ENCODE measurements at regions not wholly inside any gene's neighbourhood (a gene's known extent, or its start where the extent isn't known, plus 50 kb on each side); places are given as distances from the start of the nearest gene placed in this dataset.

DNA sequence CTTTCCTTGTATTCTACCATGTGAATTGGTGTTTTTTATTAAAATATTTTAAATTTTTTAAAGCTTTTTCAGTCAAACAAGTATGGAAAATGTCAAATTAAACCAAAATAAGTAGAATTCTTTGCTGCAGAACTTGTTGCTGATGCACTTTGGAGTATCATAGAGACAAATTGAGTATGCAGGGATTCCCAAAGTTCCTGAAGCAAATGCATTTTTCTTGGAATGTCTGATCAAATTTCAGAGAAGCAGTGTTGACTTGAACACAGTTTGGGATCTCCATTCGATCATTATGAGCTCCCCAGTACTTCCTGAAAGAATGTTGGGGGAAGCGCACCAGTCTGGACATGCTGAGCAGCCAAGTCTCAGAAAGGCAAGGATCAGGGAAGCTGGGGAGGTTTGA is 517.8 kb upstream of the CFAP20DC start:
- no peak overlapping the region for H3K4me3 ChIP-seq
- no peak for TF ChIP-seq POLR2A (IDR thresholded peaks at IDR 0.05)
- TF ChIP-seq, protein P1, sequence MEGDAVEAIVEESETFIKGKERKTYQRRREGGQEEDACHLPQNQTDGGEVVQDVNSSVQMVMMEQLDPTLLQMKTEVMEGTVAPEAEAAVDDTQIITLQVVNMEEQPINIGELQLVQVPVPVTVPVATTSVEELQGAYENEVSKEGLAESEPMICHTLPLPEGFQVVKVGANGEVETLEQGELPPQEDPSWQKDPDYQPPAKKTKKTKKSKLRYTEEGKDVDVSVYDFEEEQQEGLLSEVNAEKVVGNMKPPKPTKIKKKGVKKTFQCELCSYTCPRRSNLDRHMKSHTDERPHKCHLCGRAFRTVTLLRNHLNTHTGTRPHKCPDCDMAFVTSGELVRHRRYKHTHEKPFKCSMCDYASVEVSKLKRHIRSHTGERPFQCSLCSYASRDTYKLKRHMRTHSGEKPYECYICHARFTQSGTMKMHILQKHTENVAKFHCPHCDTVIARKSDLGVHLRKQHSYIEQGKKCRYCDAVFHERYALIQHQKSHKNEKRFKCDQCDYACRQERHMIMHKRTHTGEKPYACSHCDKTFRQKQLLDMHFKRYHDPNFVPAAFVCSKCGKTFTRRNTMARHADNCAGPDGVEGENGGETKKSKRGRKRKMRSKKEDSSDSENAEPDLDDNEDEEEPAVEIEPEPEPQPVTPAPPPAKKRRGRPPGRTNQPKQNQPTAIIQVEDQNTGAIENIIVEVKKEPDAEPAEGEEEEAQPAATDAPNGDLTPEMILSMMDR (IDR thresholded peaks at IDR 0.05): no peak
- WGBS, 4 donors: 81 to 89% (median 83%) methylated on average over 2 of the region's 2 CpGs
- no peaks in the 10 kb centered on the region for H3K9me3 ChIP-seq
- H3K27me3 ChIP-seq: no peaks in the 10 kb centered on the region
- no peak for ATAC-seq
- intact Hi-C loops (cut with DNase I): no loop called here
- H3K4me1 ChIP-seq: no peaks in the 10 kb centered on the region
- DNase-seq: no peak
- H3K27ac ChIP-seq: no peak overlapping the region
- no peaks in the 10 kb centered on the region for H3K36me3 ChIP-seq

DNA sequence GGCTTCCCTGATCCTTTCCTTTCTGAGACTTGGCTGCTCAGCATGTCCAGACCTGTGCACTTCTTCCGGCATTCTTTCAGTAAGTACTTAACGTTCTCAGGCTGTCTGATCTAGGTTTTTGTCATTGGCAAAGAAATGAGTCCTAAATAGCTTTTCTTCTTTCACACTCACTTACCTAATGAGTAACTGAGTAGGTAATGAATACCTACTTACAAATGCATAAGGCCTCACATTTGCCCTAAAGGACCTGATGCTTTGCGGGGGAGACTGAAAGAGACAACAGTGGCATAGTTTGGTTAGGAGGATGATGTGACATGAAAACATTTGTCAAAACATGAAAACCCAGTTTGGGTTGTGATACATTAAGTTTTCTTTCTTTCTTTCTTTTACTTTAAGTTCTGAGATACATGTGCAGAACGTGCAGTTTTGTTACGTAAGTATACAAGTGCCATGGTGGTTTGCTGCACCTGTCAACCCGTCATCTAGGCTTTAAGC is 516.7 kb upstream of the CFAP20DC start:
- Histone ChIP-seq H3K4me1 (no peaks in the 10 kb centered on the region), H3K9me3 (no peaks in the 10 kb centered on the region), H3K36me3 (no peaks in the 10 kb centered on the region), H3K4me3 (no peak overlapping the region), H3K27ac (no peak overlapping the region), H3K27me3 (no peaks in the 10 kb centered on the region)
- intact Hi-C loops (cut with DNase I): no loop called here
- WGBS, 4 donors: 83 to 91% (median 88%) methylated on average over 6 of the region's 6 CpGs
- ATAC-seq (no peak), DNase-seq (no peak)
- TF ChIP-seq, protein P1 (IDR thresholded peaks at IDR 0.05): no peak
- TF ChIP-seq POLR2A (IDR thresholded peaks at IDR 0.05): no peak

DNA sequence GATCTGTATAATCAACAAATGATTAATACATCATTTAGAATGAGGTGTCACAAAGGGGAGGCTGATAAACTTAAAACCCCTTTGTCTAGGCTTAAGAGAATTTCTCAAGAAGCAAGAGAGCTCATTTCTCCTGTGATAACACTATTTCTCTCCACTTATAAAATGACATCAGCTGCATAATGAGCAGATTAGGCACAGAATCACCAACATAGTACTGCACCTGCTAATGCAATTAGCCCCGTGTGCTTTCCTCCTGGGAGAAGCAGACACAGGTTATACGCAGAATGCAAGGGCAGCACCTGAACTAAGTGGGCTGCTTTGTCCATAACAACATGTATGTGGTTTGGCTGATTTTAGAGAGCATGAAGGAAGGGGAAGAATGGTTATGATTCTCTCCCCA is 515.3 kb upstream of the CFAP20DC start:
- TF ChIP-seq, protein P1 (IDR thresholded peaks at IDR 0.05): no peak
- TF ChIP-seq POLR2A (IDR thresholded peaks at IDR 0.05): no peak
- no peaks in the 10 kb centered on the region for H3K4me1 ChIP-seq
- no peaks in the 10 kb centered on the region for H3K36me3 ChIP-seq
- intact Hi-C loops (cut with DNase I): no loop called here
- no peak for ATAC-seq
- no peak overlapping the region for H3K4me3 ChIP-seq
- H3K27me3 ChIP-seq: no peaks in the 10 kb centered on the region
- 64 to 75% (median 71%) methylated on average over 2 of the region's 2 CpGs for WGBS, 4 donors
- H3K27ac ChIP-seq: no peak overlapping the region
- DNase-seq: no peak
- H3K9me3 ChIP-seq: no peaks in the 10 kb centered on the region

DNA sequence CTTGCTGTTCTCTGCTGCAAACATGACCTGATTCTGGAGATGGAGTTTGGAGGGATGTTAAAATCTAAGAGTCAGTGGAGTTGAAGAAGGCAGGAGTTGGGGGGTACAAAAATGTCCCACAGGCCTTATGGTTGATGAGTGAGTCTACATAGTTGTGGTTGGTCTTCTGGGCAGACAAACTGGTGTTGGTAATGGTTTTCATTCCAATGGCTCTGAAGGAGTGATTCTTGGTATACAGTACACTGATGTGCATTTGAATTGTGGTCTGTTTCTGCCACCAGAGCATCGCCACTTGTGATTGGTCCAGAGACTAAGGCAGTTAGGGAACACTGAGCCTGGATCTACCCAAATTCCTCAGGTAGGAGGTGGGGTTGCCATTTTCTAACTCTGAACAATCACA is 514.1 kb upstream of the CFAP20DC start:
- ATAC-seq (no peak), DNase-seq (no peak)
- Histone ChIP-seq H3K4me1 (no peaks in the 10 kb centered on the region), H3K27ac (no peak overlapping the region), H3K27me3 (no peaks in the 10 kb centered on the region), H3K9me3 (no peaks in the 10 kb centered on the region), H3K36me3 (no peaks in the 10 kb centered on the region), H3K4me3 (no peak overlapping the region)
- no peak for TF ChIP-seq POLR2A (IDR thresholded peaks at IDR 0.05)
- TF ChIP-seq, protein P1 (IDR thresholded peaks at IDR 0.05): no peak
- intact Hi-C loops (cut with DNase I): no loop called here
- 90 to 100% (median 98%) methylated on average over 1 of the region's 1 CpG for WGBS, 4 donors

All from heart left ventricle (tissue), 16 donors.